Activated T-helper 2 cell treated with anti-CD3 and anti-CD28 coated beads, Interferon-gamma antibody, Interleukin-2, Interleukin-4, amounts not matched to agents 10 μg/mL and 5 μg/mL and 100 μg/mL, durations not matched to agents 14 hours and 24 hours and 36 hours (primary cell): ENCODE measurements at regions not wholly inside any gene's neighbourhood (a gene's known extent, or its start where the extent isn't known, plus 50 kb on each side); places are given as distances from the start of the nearest gene placed in this dataset.
"Not testable (repeated sequence)": the region's sequence is repeated elsewhere in the genome, so short reads cannot be mapped to it uniquely, and the experiment has no call there.

Experiments used
- DNase-seq: peaks from one replicate; pipeline ENCODE4 v3.0.0; 2021; ENCODE audit warnings: low spot score
- H3K27ac Mint-ChIP-seq: one replicate; pipeline ENCODE4 v1.8.0; 2021; ENCODE audit warnings: mixed read lengths
- H3K27me3 Mint-ChIP-seq: one replicate; pipeline ENCODE4 v1.8.0; 2021; ENCODE audit warnings: low read depth, mixed read lengths
- H3K36me3 Mint-ChIP-seq: one replicate; pipeline ENCODE4 v1.8.0; 2021; ENCODE audit warnings: low read depth, mixed read lengths
- H3K4me1 Mint-ChIP-seq: one replicate; pipeline ENCODE4 v1.8.0; 2021; ENCODE audit warnings: low read depth, mixed read lengths
- H3K4me3 Mint-ChIP-seq: one replicate; pipeline ENCODE4 v1.8.0; 2021; ENCODE audit warnings: low read depth, mild to moderate bottlenecking, moderate library complexity, mixed read lengths
- H3K9me3 Mint-ChIP-seq: one replicate; pipeline ENCODE4 v1.8.0; 2021; ENCODE audit warnings: mixed read lengths
- intact Hi-C: fragments of 100-400 bp; cut with micrococcal nuclease; formaldehyde crosslinking; loops from one replicate; pipeline ENCODE4 v1.15.1; 2023

- H3K27ac Mint-ChIP-seq, result no peak overlapping the region
- intact Hi-C loops, result no loop called here
- peaks cover 4% of the 10 kb centered on the region for H3K9me3 Mint-ChIP-seq
- DNase-seq, result no peak
- peaks cover 30% of the 10 kb centered on the region for H3K4me1 Mint-ChIP-seq
- no peak overlapping the region for H3K4me3 Mint-ChIP-seq
- peaks cover 4% of the 10 kb centered on the region for H3K27me3 Mint-ChIP-seq
- H3K36me3 Mint-ChIP-seq, result no peaks in the 10 kb centered on the region
Measured at GRCh38 chr13:28607187-28607955, 51.6 kb upstream of the POMP start.

GRCh38 chr13:28606466-28606865 lies 52.5 kb upstream of the POMP start:
- H3K27ac Mint-ChIP-seq, result no peak overlapping the region

GRCh38 chr13:28605147-28605546 lies 53.8 kb upstream of the POMP start:
- H3K27me3 Mint-ChIP-seq, DNase-seq, H3K4me1 Mint-ChIP-seq, H3K9me3 Mint-ChIP-seq, H3K4me3 Mint-ChIP-seq, intact Hi-C loops, H3K36me3 Mint-ChIP-seq, H3K27ac Mint-ChIP-seq: not testable (repeated sequence)

More at GRCh38 chr13:28606466-28606865, 52.5 kb upstream of the POMP start:
- Mint-ChIP-seq H3K4me1 (peaks cover 21% of the 10 kb centered on the region), H3K4me3 (no peak overlapping the region), H3K27me3 (peaks cover 4% of the 10 kb centered on the region), H3K9me3 (peaks cover 4% of the 10 kb centered on the region), H3K36me3 (no peaks in the 10 kb centered on the region)
- intact Hi-C loops, result no loop called here
- DNase-seq, result no peak

- DNase-seq, result no peak
- intact Hi-C loops, result no loop called here
- peaks cover 6% of the 10 kb centered on the region for H3K27me3 Mint-ChIP-seq
- no peaks in the 10 kb centered on the region for H3K36me3 Mint-ChIP-seq
- no peak overlapping the region for H3K27ac Mint-ChIP-seq
- H3K9me3 Mint-ChIP-seq, result no peaks in the 10 kb centered on the region
- peaks cover 2% of the 10 kb centered on the region for H3K4me1 Mint-ChIP-seq
- H3K4me3 Mint-ChIP-seq, result no peak overlapping the region
Measured at GRCh38 chr13:28603043-28603664, 55.8 kb upstream of the POMP start.

GRCh38 chr13:28602580-28602979 lies 56.4 kb upstream of the POMP start:
- H3K27ac Mint-ChIP-seq, result no peak overlapping the region
- H3K36me3 Mint-ChIP-seq, result no peaks in the 10 kb centered on the region
- intact Hi-C loops, result no loop called here
- peaks cover 6% of the 10 kb centered on the region for H3K27me3 Mint-ChIP-seq
- peaks cover 2% of the 10 kb centered on the region for H3K4me1 Mint-ChIP-seq
- H3K9me3 Mint-ChIP-seq, result no peaks in the 10 kb centered on the region
- no peak for DNase-seq
- H3K4me3 Mint-ChIP-seq, result no peak overlapping the region

GRCh38 chr13:28601581-28601980 lies 57.3 kb upstream of the POMP start:
- intact Hi-C loops, result no loop called here
- Mint-ChIP-seq H3K4me3 (no peak overlapping the region), H3K27me3 (peaks cover 4% of the 10 kb centered on the region), H3K9me3 (no peaks in the 10 kb centered on the region), H3K27ac (no peak overlapping the region), H3K36me3 (no peaks in the 10 kb centered on the region), H3K4me1 (peaks cover 2% of the 10 kb centered on the region)
- no peak for DNase-seq

- H3K36me3 Mint-ChIP-seq, result no peaks in the 10 kb centered on the region
- no peak overlapping the region for H3K27ac Mint-ChIP-seq
- DNase-seq, result no peak
- peaks cover 16% of the 10 kb centered on the region for H3K27me3 Mint-ChIP-seq
- intact Hi-C loops, result no loop called here
- no peaks in the 10 kb centered on the region for H3K9me3 Mint-ChIP-seq
- no peak overlapping the region for H3K4me3 Mint-ChIP-seq
- H3K4me1 Mint-ChIP-seq, result peaks cover 3% of the 10 kb centered on the region
Measured at GRCh38 chr13:28597641-28598040, 61.3 kb upstream of the POMP start.

GRCh38 chr13:28590461-28590860 lies 68.5 kb upstream of the POMP start:
- intact Hi-C loops, result no loop called here
- Mint-ChIP-seq H3K27me3 (peaks cover 22% of the 10 kb centered on the region), H3K4me1 (peaks cover 6% of the 10 kb centered on the region), H3K27ac (no peak overlapping the region), H3K4me3 (no peak overlapping the region), H3K9me3 (no peaks in the 10 kb centered on the region), H3K36me3 (no peaks in the 10 kb centered on the region)
- no peak for DNase-seq

- peaks cover 13% of the 10 kb centered on the region for H3K27me3 Mint-ChIP-seq
- H3K27ac Mint-ChIP-seq, result no peak overlapping the region
- no peaks in the 10 kb centered on the region for H3K9me3 Mint-ChIP-seq
- peaks cover 11% of the 10 kb centered on the region for H3K4me1 Mint-ChIP-seq
- no peaks in the 10 kb centered on the region for H3K36me3 Mint-ChIP-seq
- intact Hi-C loops, result no loop called here
- DNase-seq, result no peak
- H3K4me3 Mint-ChIP-seq, result no peak overlapping the region
Measured at GRCh38 chr13:28588296-28588695, 70.6 kb upstream of the POMP start.

GRCh38 chr13:28587174-28587540 lies 71.8 kb upstream of the POMP start:
- intact Hi-C loops, result no loop called here
- Mint-ChIP-seq H3K36me3 (no peaks in the 10 kb centered on the region), H3K27ac (no peak overlapping the region), H3K4me3 (no peak overlapping the region), H3K4me1 (peaks cover 18% of the 10 kb centered on the region), H3K27me3 (peaks cover 8% of the 10 kb centered on the region), H3K9me3 (no peaks in the 10 kb centered on the region)
- no peak for DNase-seq

- Mint-ChIP-seq H3K36me3 (no peaks in the 10 kb centered on the region), H3K27me3 (peaks cover 7% of the 10 kb centered on the region), H3K27ac (no peak overlapping the region), H3K4me1 (peaks cover 19% of the 10 kb centered on the region), H3K4me3 (no peak overlapping the region), H3K9me3 (no peaks in the 10 kb centered on the region)
- intact Hi-C loops, result no loop called here
- DNase-seq, result no peak
Measured at GRCh38 chr13:28586439-28587173, 72.3 kb upstream of the POMP start.

- intact Hi-C loops, result no loop called here
Measured at GRCh38 chr13:28585561-28585960, 73.4 kb upstream of the POMP start.

GRCh38 chr13:28584873-28585381 lies 74.0 kb upstream of the POMP start:
- no peak overlapping the region for H3K4me3 Mint-ChIP-seq
- no peak overlapping the region for H3K27ac Mint-ChIP-seq
- DNase-seq, result no peak
- peaks cover 19% of the 10 kb centered on the region for H3K4me1 Mint-ChIP-seq
- no peaks in the 10 kb centered on the region for H3K9me3 Mint-ChIP-seq
- intact Hi-C loops, result no loop called here
- no peaks in the 10 kb centered on the region for H3K36me3 Mint-ChIP-seq
- H3K27me3 Mint-ChIP-seq, result peaks cover 6% of the 10 kb centered on the region

More at GRCh38 chr13:28585561-28585960, 73.4 kb upstream of the POMP start:
- Mint-ChIP-seq H3K4me3 (no peak overlapping the region), H3K36me3 (no peaks in the 10 kb centered on the region), H3K9me3 (no peaks in the 10 kb centered on the region), H3K27ac (no peak overlapping the region), H3K4me1 (peaks cover 19% of the 10 kb centered on the region), H3K27me3 (peaks cover 7% of the 10 kb centered on the region)
- no peak for DNase-seq
